ENCODE measurements at regions not wholly inside any gene's neighbourhood (a gene's known extent, or its start where the extent isn't known, plus 50 kb on each side); places are given as distances from the start of the nearest gene placed in this dataset.

DNA sequence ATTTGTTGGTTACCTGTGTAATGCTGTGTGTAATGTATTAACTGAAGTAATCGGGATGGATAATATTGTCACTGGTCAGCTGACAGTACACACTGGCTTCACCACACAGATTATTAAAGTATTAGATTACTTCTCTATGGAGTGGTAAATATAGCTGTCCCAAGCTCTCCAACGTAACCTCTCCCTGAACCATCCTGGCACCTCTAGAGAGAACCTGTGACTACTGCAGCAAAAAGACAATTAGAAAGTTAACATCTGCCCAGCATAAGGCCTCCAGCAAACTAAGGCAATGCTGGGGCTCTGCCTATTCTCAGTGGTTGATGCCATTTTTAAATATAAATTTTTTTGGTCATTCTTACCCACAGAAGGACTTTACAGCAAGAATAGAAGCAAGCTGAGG, 351.3 kb downstream of the GPD2 start:
- ATAC-seq (no peak), FAIRE-seq (no peak), DNase-seq (ENCODE audit: low read depth in 1 of 2, low spot score in 1 of 2) (no peak)
- Histone ChIP-seq H3K4me2 (no peak overlapping the region), H3K9me3 (no peaks in the 10 kb centered on the region), H3K4me3 (no peak overlapping the region), H3K4me1 (no peaks in the 10 kb centered on the region), H3K27ac (no peak overlapping the region)
- no peak for TF ChIP-seq EHF (CRISPR knock-in tag; IDR thresholded peaks at IDR 0.05)
- no peak for TF ChIP-seq PHF8 (IDR thresholded peaks at IDR 0.05; ENCODE audit: borderline replicate concordance, low read depth)
- no peak for TF ChIP-seq CEBPB (IDR thresholded peaks at IDR 0.05)
- no peak for TF ChIP-seq SMC3 (IDR thresholded peaks at IDR 0.05)
- TF ChIP-seq, protein P1, sequence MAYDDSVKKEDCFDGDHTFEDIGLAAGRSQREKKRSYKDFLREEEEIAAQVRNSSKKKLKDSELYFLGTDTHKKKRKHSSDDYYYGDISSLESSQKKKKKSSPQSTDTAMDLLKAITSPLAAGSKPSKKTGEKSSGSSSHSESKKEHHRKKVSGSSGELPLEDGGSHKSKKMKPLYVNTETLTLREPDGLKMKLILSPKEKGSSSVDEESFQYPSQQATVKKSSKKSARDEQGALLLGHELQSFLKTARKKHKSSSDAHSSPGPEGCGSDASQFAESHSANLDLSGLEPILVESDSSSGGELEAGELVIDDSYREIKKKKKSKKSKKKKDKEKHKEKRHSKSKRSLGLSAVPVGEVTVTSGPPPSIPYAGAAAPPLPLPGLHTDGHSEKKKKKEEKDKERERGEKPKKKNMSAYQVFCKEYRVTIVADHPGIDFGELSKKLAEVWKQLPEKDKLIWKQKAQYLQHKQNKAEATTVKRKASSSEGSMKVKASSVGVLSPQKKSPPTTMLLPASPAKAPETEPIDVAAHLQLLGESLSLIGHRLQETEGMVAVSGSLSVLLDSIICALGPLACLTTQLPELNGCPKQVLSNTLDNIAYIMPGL (CRISPR knock-in tag; IDR thresholded peaks at IDR 0.05; ENCODE audit: borderline replicate concordance), result no peak
- TF ChIP-seq NFE2L2 (conservative IDR thresholded peaks at IDR 0.05; ENCODE audit: low read length), result no peak
- no peak for TF ChIP-seq FOSB (CRISPR knock-in tag; IDR thresholded peaks at IDR 0.05)
- ChIA-PET CTCF (no interaction called here), POLR2A (no interaction called here)
- WGBS (ENCODE audit: missing lambda C conversion rate), result 85% methylated on average over 2 of the region's 2 CpGs

DNA sequence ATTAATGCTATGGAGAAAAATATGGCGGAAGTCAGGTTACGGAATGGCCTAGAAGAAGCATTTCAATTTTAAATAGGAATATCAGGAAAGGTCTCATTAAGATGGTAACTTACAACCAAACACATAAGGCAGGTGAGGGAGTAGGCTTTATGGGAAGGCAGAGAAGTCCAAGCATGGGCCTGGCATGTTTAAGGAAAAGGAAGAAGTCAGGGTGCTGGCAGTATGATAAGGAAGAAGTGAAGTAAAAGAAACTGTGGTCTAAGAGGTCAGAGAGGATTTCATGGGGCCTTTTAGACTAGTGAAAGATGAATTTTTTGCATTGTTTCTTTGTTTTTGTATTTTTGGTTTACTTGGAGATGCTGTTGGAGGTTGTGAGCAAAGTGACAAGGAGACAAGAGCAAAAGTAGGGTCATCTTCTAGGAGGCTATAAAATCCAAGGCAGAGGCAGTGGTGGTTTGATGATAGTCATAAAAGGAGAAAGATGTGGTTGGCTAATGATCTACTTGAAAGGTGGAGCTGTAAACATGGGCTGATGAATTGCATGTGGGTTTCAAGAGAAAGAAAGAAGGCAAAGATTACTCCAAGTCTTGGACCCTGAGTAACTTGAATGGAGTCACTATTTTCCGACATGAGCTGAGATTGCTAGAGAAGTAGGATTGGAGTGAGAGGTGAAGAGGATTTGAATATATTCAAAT, 354.3 kb downstream of the GPD2 start:
- FAIRE-seq (no peak), DNase-seq (ENCODE audit: low read depth in 1 of 2, low spot score in 1 of 2) (no peak), ATAC-seq (no peak)
- no peaks in the 10 kb centered on the region for H3K9me3 ChIP-seq
- ChIA-PET POLR2A (no interaction called here), CTCF (interaction anchor here (0.6 kb wide), 1 partner anchor 43 kb away, joined by 3 read pairs; no protein-coding TSS in a partner anchor)
- H3K27ac ChIP-seq, result no peak overlapping the region
- WGBS (ENCODE audit: missing lambda C conversion rate), result 92% methylated on average over 3 of the region's 3 CpGs
- no peak overlapping the region for H3K4me2 ChIP-seq
- H3K4me3 ChIP-seq, result no peak overlapping the region
- TF ChIP-seq SREBF2 (IDR thresholded peaks at IDR 0.05) (no peak), RFX5 (IDR thresholded peaks at IDR 0.05) (no peak), CEBPB (IDR thresholded peaks at IDR 0.05) (no peak), JUN (IDR thresholded peaks at IDR 0.05) (no peak), RNF2 (IDR thresholded peaks at IDR 0.05; ENCODE audit: borderline replicate concordance, low read depth) (no peak), KDM5A (IDR thresholded peaks at IDR 0.05) (no peak), MYC (IDR thresholded peaks at IDR 0.05; ENCODE audit: borderline replicate concordance, low read length) (no peak)
- H3K4me1 ChIP-seq, result no peaks in the 10 kb centered on the region

DNA sequence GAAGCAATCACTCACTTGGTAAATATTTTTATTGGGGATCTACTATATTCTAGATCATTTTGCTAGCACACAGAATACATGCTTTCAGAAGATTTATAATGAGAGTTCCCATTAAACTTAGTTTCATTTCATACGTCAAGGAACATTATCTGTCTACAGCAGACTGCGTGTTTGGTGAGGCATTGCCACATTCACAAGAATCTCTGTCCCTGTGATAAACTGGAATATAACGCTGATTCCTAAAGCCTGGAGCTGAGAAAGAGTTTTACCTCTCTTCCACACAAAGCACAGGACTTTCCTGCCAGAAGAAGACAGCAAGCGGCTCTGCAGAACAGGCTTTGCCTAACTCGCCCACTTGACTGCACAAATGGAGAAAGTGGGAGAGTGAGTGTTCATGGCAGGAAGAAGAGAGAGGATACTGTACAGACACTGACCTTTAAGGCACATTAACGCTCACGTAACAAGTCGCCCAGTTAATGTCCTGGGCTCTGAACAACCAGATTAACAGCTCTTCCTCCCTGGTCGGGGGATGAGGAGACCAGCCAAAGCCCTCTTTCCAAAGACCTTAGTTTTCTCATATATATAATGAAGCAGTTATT, 356.2 kb downstream of the GPD2 start:
- ChIA-PET POLR2A (no interaction called here), CTCF (no interaction called here)
- ATAC-seq (no peak), FAIRE-seq (no peak), DNase-seq (ENCODE audit: low read depth in 1 of 2, low spot score in 1 of 2) (no peak)
- H3K4me1 ChIP-seq, result no peaks in the 10 kb centered on the region
- no peak overlapping the region for H3K4me2 ChIP-seq
- no peak overlapping the region for H3K27ac ChIP-seq
- WGBS (ENCODE audit: missing lambda C conversion rate), result 75% methylated on average over 9 of the region's 9 CpGs
- H3K4me3 ChIP-seq, result no peak overlapping the region
- TF ChIP-seq ZFP36 (IDR thresholded peaks at IDR 0.05; ENCODE audit: borderline replicate concordance, partially characterized antibody) (no peak), RNF2 (IDR thresholded peaks at IDR 0.05; ENCODE audit: borderline replicate concordance, low read depth) (no peak), SREBF2 (IDR thresholded peaks at IDR 0.05) (no peak), NFE2L2 (conservative IDR thresholded peaks at IDR 0.05; ENCODE audit: low read length) (no peak), FOSL2 (IDR thresholded peaks at IDR 0.05) (no peak), FOSL2 (CRISPR knock-in tag; IDR thresholded peaks at IDR 0.05) (no peak), KDM1A (IDR thresholded peaks at IDR 0.05; ENCODE audit: low read depth) (no peak), MAZ (IDR thresholded peaks at IDR 0.05; ENCODE audit: borderline replicate concordance, low read depth, low read length) (no peak), JUNB (IDR thresholded peaks at IDR 0.05) (no peak)
- TF ChIP-seq, protein P2, sequence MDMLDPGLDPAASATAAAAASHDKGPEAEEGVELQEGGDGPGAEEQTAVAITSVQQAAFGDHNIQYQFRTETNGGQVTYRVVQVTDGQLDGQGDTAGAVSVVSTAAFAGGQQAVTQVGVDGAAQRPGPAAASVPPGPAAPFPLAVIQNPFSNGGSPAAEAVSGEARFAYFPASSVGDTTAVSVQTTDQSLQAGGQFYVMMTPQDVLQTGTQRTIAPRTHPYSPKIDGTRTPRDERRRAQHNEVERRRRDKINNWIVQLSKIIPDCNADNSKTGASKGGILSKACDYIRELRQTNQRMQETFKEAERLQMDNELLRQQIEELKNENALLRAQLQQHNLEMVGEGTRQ (IDR thresholded peaks at IDR 0.05), result no peak
- TF ChIP-seq, protein P3, sequence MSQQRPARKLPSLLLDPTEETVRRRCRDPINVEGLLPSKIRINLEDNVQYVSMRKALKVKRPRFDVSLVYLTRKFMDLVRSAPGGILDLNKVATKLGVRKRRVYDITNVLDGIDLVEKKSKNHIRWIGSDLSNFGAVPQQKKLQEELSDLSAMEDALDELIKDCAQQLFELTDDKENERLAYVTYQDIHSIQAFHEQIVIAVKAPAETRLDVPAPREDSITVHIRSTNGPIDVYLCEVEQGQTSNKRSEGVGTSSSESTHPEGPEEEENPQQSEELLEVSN (IDR thresholded peaks at IDR 0.05; ENCODE audit: borderline replicate concordance, low read depth), result no peak
- H3K9me3 ChIP-seq, result no peaks in the 10 kb centered on the region

All from A549 (cell line).